ENCODE measurements at regions not wholly inside any gene's neighbourhood (a gene's known extent, or its start where the extent isn't known, plus 50 kb on each side); places are given as distances from the start of the nearest gene placed in this dataset.

- Histone ChIP-seq H3K9ac (ENCODE audit: low read length) (no peak overlapping the region), H2AFZ (ENCODE audit: low read depth, low read length) (no peak overlapping the region), H4K20me1 (ENCODE audit: insufficient read depth, low read length) (no peaks in the 10 kb centered on the region), H3K79me2 (ENCODE audit: insufficient read depth, low read length) (no peaks in the 10 kb centered on the region), H3K36me3 (ENCODE audit: insufficient read depth, low read length) (no peaks in the 10 kb centered on the region), H3K27ac (ENCODE audit: low read depth, low read length) (no peak overlapping the region), H3K27me3 (ENCODE audit: insufficient read depth, low read length) (no peaks in the 10 kb centered on the region), H3K4me3 (ENCODE audit: insufficient read depth, low read depth, low read length) (no peak overlapping the region), H3K4me1 (ENCODE audit: insufficient read depth, low read length) (no peaks in the 10 kb centered on the region), H3K9me3 (ENCODE audit: insufficient read depth, low read depth, low read length) (no peaks in the 10 kb centered on the region), H3K4me2 (ENCODE audit: low read length) (no peak overlapping the region)
- no peak for TF ChIP-seq EZH2 (IDR thresholded peaks at IDR 0.05; ENCODE audit: insufficient read depth, low read length)
- TF ChIP-seq, protein P1, sequence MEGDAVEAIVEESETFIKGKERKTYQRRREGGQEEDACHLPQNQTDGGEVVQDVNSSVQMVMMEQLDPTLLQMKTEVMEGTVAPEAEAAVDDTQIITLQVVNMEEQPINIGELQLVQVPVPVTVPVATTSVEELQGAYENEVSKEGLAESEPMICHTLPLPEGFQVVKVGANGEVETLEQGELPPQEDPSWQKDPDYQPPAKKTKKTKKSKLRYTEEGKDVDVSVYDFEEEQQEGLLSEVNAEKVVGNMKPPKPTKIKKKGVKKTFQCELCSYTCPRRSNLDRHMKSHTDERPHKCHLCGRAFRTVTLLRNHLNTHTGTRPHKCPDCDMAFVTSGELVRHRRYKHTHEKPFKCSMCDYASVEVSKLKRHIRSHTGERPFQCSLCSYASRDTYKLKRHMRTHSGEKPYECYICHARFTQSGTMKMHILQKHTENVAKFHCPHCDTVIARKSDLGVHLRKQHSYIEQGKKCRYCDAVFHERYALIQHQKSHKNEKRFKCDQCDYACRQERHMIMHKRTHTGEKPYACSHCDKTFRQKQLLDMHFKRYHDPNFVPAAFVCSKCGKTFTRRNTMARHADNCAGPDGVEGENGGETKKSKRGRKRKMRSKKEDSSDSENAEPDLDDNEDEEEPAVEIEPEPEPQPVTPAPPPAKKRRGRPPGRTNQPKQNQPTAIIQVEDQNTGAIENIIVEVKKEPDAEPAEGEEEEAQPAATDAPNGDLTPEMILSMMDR (IDR thresholded peaks at IDR 0.05; ENCODE audit: insufficient read depth, low read depth, low read length) = no peak
- peaks cover 8% of the 10 kb centered on the region for H3K9me3 Mint-ChIP-seq (ENCODE audit: unreplicated experiment)
- no peak for DNase-seq (ENCODE audit: low read depth)
- no peak overlapping the region for H3K4me3 Mint-ChIP-seq (ENCODE audit: unreplicated experiment)
- H3K36me3 Mint-ChIP-seq (ENCODE audit: low read depth, unreplicated experiment) = no peaks in the 10 kb centered on the region
- no peak overlapping the region for H3K27ac Mint-ChIP-seq (ENCODE audit: unreplicated experiment)
- no peak for FAIRE-seq
- peaks cover 2% of the 10 kb centered on the region for H3K4me1 Mint-ChIP-seq (ENCODE audit: low read depth, unreplicated experiment)
- H3K27me3 Mint-ChIP-seq (ENCODE audit: low read depth, unreplicated experiment) = peaks cover 47% of the 10 kb centered on the region
Measured at GRCh38 chr1:29623501-29623900, 387.2 kb downstream of the PTPRU start.

- peak; percentile 35 for DNase-seq (ENCODE audit: low read depth)
- H3K36me3 Mint-ChIP-seq (ENCODE audit: low read depth, unreplicated experiment) = no peaks in the 10 kb centered on the region
Measured at GRCh38 chr1:29621826-29622435, 385.6 kb downstream of the PTPRU start.

DNA sequence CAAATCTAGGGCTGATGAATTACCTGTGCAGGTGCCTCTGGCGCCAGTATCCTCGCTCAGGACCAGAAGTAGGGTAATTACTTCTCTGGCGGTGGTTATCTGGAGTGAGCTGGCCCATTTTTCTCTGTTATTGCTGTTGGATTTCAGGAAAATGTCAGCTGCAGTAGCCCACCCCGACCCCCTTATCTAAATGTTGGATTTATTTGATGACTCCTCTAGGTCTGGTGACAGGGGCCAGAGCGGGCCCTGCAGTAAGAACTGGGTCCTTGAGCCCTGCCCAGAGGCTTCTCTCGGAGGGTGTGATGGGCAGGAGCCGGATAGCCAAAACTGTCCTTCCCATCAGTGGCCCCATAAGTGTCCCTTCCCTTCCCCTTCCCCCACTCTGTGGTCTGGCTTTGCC, 384.3 kb downstream of the PTPRU start:
- FAIRE-seq = no peak
- no peaks in the 10 kb centered on the region for H4K20me1 ChIP-seq (ENCODE audit: insufficient read depth, low read length)
- H3K27me3 Mint-ChIP-seq (ENCODE audit: low read depth, unreplicated experiment) = peaks cover 34% of the 10 kb centered on the region
- H2AFZ ChIP-seq (ENCODE audit: low read depth, low read length) = no peak overlapping the region
- no peak overlapping the region for H3K4me3 ChIP-seq (ENCODE audit: insufficient read depth, low read depth, low read length)
- H3K36me3 Mint-ChIP-seq (ENCODE audit: low read depth, unreplicated experiment) = no peaks in the 10 kb centered on the region
- no peaks in the 10 kb centered on the region for H3K9me3 ChIP-seq (ENCODE audit: insufficient read depth, low read depth, low read length)
- TF ChIP-seq, protein P1 (IDR thresholded peaks at IDR 0.05; ENCODE audit: insufficient read depth, low read depth, low read length) = no peak
- TF ChIP-seq EZH2 (IDR thresholded peaks at IDR 0.05; ENCODE audit: insufficient read depth, low read length) = no peak
- H3K36me3 ChIP-seq (ENCODE audit: insufficient read depth, low read length) = no peaks in the 10 kb centered on the region
- no peaks in the 10 kb centered on the region for H3K4me1 ChIP-seq (ENCODE audit: insufficient read depth, low read length)
- no peak overlapping the region for H3K9ac ChIP-seq (ENCODE audit: low read length)
- H3K9me3 Mint-ChIP-seq (ENCODE audit: unreplicated experiment) = no peaks in the 10 kb centered on the region
- no peaks in the 10 kb centered on the region for H3K79me2 ChIP-seq (ENCODE audit: insufficient read depth, low read length)
- H3K27ac ChIP-seq (ENCODE audit: low read depth, low read length) = no peak overlapping the region
- no peak overlapping the region for H3K4me3 Mint-ChIP-seq (ENCODE audit: unreplicated experiment)
- H3K4me2 ChIP-seq (ENCODE audit: low read length) = no peak overlapping the region
- H3K4me1 Mint-ChIP-seq (ENCODE audit: low read depth, unreplicated experiment) = peaks cover 2% of the 10 kb centered on the region
- no peak overlapping the region for H3K27ac Mint-ChIP-seq (ENCODE audit: unreplicated experiment)
- no peak for DNase-seq (ENCODE audit: low read depth)
- no peaks in the 10 kb centered on the region for H3K27me3 ChIP-seq (ENCODE audit: insufficient read depth, low read length)

More at GRCh38 chr1:29621826-29622435, 385.6 kb downstream of the PTPRU start:
- TF ChIP-seq, protein P1 (IDR thresholded peaks at IDR 0.05; ENCODE audit: insufficient read depth, low read depth, low read length) = no peak
- no peak overlapping the region for H3K4me2 ChIP-seq (ENCODE audit: low read length)
- peaks cover 2% of the 10 kb centered on the region for H3K4me1 Mint-ChIP-seq (ENCODE audit: low read depth, unreplicated experiment)
- no peak overlapping the region for H3K27ac ChIP-seq (ENCODE audit: low read depth, low read length)
- H3K27me3 ChIP-seq (ENCODE audit: insufficient read depth, low read length) = no peaks in the 10 kb centered on the region
- peaks cover 42% of the 10 kb centered on the region for H3K27me3 Mint-ChIP-seq (ENCODE audit: low read depth, unreplicated experiment)
- no peak for FAIRE-seq
- no peak overlapping the region for H3K9ac ChIP-seq (ENCODE audit: low read length)
- H3K4me3 Mint-ChIP-seq (ENCODE audit: unreplicated experiment) = no peak overlapping the region
- no peaks in the 10 kb centered on the region for H3K36me3 ChIP-seq (ENCODE audit: insufficient read depth, low read length)
- no peak overlapping the region for H3K4me3 ChIP-seq (ENCODE audit: insufficient read depth, low read depth, low read length)
- H3K4me1 ChIP-seq (ENCODE audit: insufficient read depth, low read length) = no peaks in the 10 kb centered on the region
- H3K9me3 Mint-ChIP-seq (ENCODE audit: unreplicated experiment) = no peaks in the 10 kb centered on the region
- H2AFZ ChIP-seq (ENCODE audit: low read depth, low read length) = no peak overlapping the region
- H4K20me1 ChIP-seq (ENCODE audit: insufficient read depth, low read length) = no peaks in the 10 kb centered on the region
- H3K9me3 ChIP-seq (ENCODE audit: insufficient read depth, low read depth, low read length) = no peaks in the 10 kb centered on the region
- H3K27ac Mint-ChIP-seq (ENCODE audit: unreplicated experiment) = no peak overlapping the region
- no peaks in the 10 kb centered on the region for H3K79me2 ChIP-seq (ENCODE audit: insufficient read depth, low read length)
